ENCODE measurements at regions not wholly inside any gene's neighbourhood (a gene's known extent, or its start where the extent isn't known, plus 50 kb on each side); places are given as distances from the start of the nearest gene placed in this dataset.
"Not testable (repeated sequence)": the region's sequence is repeated elsewhere in the genome, so short reads cannot be mapped to it uniquely, and the experiment has no call there.

DNA sequence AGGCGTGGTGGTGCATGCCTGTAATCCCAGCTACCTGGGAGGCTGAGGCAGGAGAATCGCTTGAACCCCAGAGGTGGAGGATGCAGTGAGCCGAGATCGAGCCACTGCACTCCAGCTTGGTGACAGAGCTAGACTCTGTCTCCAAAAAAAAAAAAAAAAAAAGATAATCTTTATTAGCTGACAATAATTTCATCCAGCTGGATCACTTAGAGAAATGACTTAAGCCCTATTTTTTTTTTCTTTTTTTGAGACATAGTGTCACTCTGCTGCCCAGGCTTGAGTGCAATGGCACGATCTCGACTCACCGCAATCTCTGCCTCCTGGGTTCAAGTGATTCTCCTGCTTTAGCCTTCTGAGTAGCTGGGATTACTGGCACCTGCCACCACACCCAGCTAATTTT is 51.6 kb upstream of the MAP4K4 start:
- not testable (repeated sequence) for H3K4me1 Mint-ChIP-seq (ENCODE audit: unreplicated experiment); H3K4me3 Mint-ChIP-seq (ENCODE audit: unreplicated experiment); DNase-seq (ENCODE audit: low spot score); H3K27me3 Mint-ChIP-seq (ENCODE audit: unreplicated experiment); H3K36me3 Mint-ChIP-seq (ENCODE audit: low read depth, unreplicated experiment); H3K27ac Mint-ChIP-seq (ENCODE audit: unreplicated experiment); H3K9me3 Mint-ChIP-seq (ENCODE audit: unreplicated experiment)

GRCh38 chr2:101644842-101645383 is 52.6 kb upstream of the MAP4K4 start:
- H3K4me3 Mint-ChIP-seq (ENCODE audit: unreplicated experiment) = no peak overlapping the region
- H3K27me3 Mint-ChIP-seq (ENCODE audit: unreplicated experiment) = no peaks in the 10 kb centered on the region
- H3K36me3 Mint-ChIP-seq (ENCODE audit: low read depth, unreplicated experiment) = no peaks in the 10 kb centered on the region
- TF ChIP-seq, protein P1, sequence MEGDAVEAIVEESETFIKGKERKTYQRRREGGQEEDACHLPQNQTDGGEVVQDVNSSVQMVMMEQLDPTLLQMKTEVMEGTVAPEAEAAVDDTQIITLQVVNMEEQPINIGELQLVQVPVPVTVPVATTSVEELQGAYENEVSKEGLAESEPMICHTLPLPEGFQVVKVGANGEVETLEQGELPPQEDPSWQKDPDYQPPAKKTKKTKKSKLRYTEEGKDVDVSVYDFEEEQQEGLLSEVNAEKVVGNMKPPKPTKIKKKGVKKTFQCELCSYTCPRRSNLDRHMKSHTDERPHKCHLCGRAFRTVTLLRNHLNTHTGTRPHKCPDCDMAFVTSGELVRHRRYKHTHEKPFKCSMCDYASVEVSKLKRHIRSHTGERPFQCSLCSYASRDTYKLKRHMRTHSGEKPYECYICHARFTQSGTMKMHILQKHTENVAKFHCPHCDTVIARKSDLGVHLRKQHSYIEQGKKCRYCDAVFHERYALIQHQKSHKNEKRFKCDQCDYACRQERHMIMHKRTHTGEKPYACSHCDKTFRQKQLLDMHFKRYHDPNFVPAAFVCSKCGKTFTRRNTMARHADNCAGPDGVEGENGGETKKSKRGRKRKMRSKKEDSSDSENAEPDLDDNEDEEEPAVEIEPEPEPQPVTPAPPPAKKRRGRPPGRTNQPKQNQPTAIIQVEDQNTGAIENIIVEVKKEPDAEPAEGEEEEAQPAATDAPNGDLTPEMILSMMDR (IDR thresholded peaks at IDR 0.05; ENCODE audit: unreplicated experiment) = no peak
- DNase-seq (ENCODE audit: low spot score) = no peak
- no peaks in the 10 kb centered on the region for H3K9me3 Mint-ChIP-seq (ENCODE audit: unreplicated experiment)
- H3K4me1 Mint-ChIP-seq (ENCODE audit: unreplicated experiment) = no peaks in the 10 kb centered on the region
- H3K27ac Mint-ChIP-seq (ENCODE audit: unreplicated experiment) = no peak overlapping the region

- Mint-ChIP-seq H3K27ac (ENCODE audit: unreplicated experiment) (no peak overlapping the region), H3K27me3 (ENCODE audit: unreplicated experiment) (peaks cover 2% of the 10 kb centered on the region), H3K9me3 (ENCODE audit: unreplicated experiment) (no peaks in the 10 kb centered on the region), H3K4me3 (ENCODE audit: unreplicated experiment) (no peak overlapping the region), H3K36me3 (ENCODE audit: low read depth, unreplicated experiment) (no peaks in the 10 kb centered on the region), H3K4me1 (ENCODE audit: unreplicated experiment) (peaks cover 5% of the 10 kb centered on the region)
- TF ChIP-seq, protein P1 (IDR thresholded peaks at IDR 0.05; ENCODE audit: unreplicated experiment) = no peak
- no peak for DNase-seq (ENCODE audit: low spot score)
Measured at GRCh38 chr2:101643004-101643524, 54.4 kb upstream of the MAP4K4 start.

GRCh38 chr2:101638817-101639605 is 58.5 kb upstream of the MAP4K4 start:
- H3K4me1 Mint-ChIP-seq (ENCODE audit: unreplicated experiment) = peaks cover 5% of the 10 kb centered on the region
- TF ChIP-seq, protein P1 (IDR thresholded peaks at IDR 0.05; ENCODE audit: unreplicated experiment) = no peak
- no peak overlapping the region for H3K4me3 Mint-ChIP-seq (ENCODE audit: unreplicated experiment)
- no peaks in the 10 kb centered on the region for H3K9me3 Mint-ChIP-seq (ENCODE audit: unreplicated experiment)
- H3K36me3 Mint-ChIP-seq (ENCODE audit: low read depth, unreplicated experiment) = no peaks in the 10 kb centered on the region
- no peak overlapping the region for H3K27ac Mint-ChIP-seq (ENCODE audit: unreplicated experiment)
- peaks cover 4% of the 10 kb centered on the region for H3K27me3 Mint-ChIP-seq (ENCODE audit: unreplicated experiment)
- no peak for DNase-seq (ENCODE audit: low spot score)

DNA sequence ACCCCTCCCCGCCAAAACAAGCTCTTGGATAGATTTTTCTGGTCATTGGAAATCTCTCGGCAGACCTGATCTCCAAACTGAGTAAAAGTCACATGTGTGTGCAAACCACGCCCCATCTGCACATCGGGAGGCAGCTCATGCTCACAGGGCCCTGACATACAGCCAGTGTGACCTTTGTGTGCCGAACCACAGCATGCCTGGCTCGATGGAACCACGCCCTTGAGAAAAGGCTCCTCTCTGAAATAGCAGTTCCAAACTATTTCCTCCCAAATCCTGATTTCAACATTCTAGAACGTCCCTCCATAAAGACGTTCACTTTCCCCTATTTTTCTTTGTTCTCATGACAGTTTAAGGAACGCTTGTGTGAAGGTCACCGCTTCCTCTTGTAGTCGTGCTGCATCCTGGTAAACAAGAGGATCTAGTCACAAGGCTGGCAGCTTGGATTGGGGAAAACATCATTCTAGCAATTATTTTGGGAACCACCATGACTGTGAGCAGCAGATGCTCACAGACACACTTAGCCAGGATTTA is 59.3 kb upstream of the MAP4K4 start:
- H3K4me1 Mint-ChIP-seq (ENCODE audit: unreplicated experiment) = peaks cover 5% of the 10 kb centered on the region
- H3K27me3 Mint-ChIP-seq (ENCODE audit: unreplicated experiment) = peaks cover 4% of the 10 kb centered on the region

More for the DNA sequence above, 59.3 kb upstream of the MAP4K4 start:
- H3K36me3 Mint-ChIP-seq (ENCODE audit: low read depth, unreplicated experiment) = no peaks in the 10 kb centered on the region
- TF ChIP-seq, protein P1 (IDR thresholded peaks at IDR 0.05; ENCODE audit: unreplicated experiment) = no peak
- no peak overlapping the region for H3K4me3 Mint-ChIP-seq (ENCODE audit: unreplicated experiment)
- peak overlapping the region; percentile 32 for H3K27ac Mint-ChIP-seq (ENCODE audit: unreplicated experiment)
- no peak for DNase-seq (ENCODE audit: low spot score)
- no peaks in the 10 kb centered on the region for H3K9me3 Mint-ChIP-seq (ENCODE audit: unreplicated experiment)

All from endothelial cell (in vitro differentiated cells).